CD4-positive, alpha-beta T cell treated with Interleukin-17A for 4 hours (primary cell): ENCODE measurements at regions not wholly inside any gene's neighbourhood (a gene's known extent, or its start where the extent isn't known, plus 50 kb on each side); places are given as distances from the start of the nearest gene placed in this dataset.

ENCODE experiments used
- DNase-seq: peaks from one replicate; pipeline ENCODE4 v3.0.0-alpha.2; 2020; ENCODE audit warnings: mixed read lengths

DNA sequence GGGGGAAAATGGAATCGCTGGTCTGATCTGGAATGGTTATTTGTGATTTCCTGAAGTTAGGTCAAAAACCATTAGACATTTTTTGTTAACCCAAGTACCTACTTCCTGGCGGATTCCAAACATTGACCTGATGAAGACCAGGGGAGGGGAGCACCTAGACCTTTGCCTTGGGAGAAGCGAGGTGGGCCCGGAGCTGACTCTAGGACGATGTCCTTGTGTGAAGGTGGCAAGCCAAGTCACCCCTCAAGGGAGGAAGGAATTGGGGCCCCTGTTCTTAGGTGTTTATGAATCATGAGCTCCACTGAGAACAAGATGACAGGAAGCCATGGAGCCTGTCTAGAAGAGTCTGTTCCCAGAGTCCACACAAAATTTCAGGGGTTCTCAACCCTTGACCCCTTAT lies 204.9 kb upstream of the FOXF1 start:
- no peak for DNase-seq

DNA sequence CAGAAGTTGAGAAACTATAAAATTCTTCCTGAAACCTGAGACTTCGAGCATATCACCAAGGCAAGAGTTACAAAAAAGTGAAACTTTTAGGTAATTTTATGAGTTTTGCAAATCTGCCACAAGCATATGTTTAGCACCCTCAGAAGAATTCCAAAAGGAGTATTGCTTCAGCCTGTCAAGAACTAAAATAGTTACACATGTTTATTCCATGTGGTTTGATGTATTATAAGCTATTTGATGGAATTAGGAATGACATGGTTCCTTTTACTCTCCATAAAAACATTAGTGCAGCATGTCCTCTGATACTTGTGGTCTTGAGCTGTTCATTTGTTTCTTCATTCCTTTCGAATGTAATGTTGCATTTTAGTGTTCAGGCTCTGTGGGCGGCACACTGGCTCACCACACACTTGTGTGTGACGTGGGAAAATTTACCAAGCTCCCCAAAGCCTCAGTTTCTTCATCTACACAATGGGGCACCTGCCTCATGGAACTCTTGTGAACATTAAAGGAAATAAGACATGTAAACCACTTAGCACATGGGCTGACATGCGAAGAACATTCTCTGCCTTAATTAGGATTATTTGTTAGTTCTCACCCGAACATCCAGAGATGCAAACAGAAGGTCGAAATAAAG lies 204.2 kb upstream of the FOXF1 start:
- DNase-seq = no peak

DNA sequence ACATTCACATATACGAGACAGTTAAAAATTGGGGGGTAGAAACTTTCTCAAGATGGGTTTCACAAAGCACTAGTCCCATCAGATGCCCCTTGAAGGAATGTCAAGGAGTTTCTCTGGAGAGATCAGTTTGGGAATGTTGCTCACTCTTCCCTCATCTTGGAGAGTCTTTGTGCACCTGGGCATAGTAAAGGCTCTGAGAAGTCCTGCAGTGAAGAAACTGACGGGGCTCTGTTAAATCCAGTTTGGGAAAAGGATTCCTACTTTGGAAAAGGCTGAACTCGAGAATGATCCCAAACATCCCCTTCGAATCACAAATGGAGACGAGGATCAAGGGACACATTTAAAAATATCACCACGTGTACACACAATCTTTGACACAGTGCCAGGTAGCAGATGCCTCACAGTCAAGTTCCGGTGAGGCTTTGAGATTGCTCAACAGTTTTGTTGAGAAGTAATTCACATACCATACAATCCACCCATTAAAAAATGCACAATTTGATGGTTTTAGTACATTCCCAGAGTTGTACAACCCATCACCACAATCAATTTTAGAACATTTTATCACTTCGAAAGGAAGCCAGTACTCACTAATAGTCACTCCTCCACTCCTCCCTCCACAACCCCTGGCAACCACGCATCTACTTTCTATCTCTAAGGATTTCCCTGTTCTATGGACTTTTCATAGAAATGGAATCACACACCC lies 203.4 kb upstream of the FOXF1 start:
- DNase-seq = no peak

GRCh38 chr16:86307514-86307903 lies 202.8 kb upstream of the FOXF1 start:
- DNase-seq = no peak

DNA sequence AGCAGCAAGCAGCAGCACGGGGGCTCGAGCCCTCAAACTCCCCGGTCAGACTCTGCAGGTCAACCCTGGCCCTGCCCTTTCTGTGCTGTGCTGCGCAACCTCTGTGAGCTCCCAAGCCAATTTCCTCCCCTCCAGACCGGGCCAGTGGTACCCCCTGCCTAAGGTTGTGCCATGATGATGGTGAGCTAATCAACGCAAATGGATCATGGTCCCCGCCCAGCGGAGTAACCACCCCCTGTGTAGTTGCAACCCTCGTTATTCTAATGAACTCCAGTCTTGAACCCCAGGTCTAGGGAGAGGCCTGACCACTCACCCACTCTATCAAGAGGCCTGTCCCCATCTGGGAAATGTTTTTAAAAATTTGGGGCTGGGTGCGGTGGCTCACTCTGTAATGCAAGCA lies 201.8 kb upstream of the FOXF1 start:
- no peak for DNase-seq

- DNase-seq = no peak
These were observed 196.7 kb upstream of the FOXF1 start for GRCh38 chr16:86313631-86314030.

GRCh38 chr16:86314402-86315025 lies 195.8 kb upstream of the FOXF1 start:
- DNase-seq = no peak

DNA sequence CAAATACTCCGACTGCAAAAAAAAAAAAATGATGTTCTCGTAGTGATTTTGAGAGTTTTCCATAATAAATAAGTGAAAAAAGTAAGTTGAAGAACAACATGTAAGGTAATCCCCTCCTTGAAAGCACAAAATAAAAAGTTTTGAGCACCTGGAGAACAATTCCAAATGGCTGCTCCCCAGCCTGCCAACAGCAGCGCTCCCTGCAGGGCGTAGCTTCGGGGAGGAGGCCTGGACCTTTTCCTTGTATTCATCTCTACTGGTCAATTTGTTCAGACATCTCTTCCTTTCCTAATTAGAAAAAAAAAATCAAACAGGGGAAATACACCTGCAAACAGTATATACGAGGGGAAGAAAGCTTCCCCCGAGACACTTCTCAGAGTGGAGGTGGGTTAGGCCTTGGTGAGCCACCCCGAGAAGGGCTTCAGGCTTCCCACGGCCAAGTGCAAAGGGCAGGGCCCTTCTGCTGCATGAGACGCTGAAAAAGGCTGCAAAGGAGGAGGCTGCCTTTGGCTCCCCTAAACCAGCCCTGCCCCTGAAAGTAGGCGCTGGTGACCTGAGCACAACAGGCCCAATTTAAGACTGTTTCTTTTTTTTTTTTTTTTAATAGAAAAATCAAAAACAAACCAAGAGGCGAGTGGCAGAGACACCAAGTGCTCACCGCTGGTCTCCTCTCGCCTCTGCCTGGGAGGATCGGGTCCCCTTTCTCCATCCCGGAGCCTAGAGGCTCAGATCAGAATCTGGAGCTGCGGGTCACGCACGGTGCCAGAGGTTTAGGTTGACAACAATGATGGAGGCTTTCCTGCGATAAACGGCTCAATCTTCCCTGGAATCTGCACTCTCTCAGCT lies 193.1 kb upstream of the FOXF1 start:
- DNase-seq = no peak

DNA sequence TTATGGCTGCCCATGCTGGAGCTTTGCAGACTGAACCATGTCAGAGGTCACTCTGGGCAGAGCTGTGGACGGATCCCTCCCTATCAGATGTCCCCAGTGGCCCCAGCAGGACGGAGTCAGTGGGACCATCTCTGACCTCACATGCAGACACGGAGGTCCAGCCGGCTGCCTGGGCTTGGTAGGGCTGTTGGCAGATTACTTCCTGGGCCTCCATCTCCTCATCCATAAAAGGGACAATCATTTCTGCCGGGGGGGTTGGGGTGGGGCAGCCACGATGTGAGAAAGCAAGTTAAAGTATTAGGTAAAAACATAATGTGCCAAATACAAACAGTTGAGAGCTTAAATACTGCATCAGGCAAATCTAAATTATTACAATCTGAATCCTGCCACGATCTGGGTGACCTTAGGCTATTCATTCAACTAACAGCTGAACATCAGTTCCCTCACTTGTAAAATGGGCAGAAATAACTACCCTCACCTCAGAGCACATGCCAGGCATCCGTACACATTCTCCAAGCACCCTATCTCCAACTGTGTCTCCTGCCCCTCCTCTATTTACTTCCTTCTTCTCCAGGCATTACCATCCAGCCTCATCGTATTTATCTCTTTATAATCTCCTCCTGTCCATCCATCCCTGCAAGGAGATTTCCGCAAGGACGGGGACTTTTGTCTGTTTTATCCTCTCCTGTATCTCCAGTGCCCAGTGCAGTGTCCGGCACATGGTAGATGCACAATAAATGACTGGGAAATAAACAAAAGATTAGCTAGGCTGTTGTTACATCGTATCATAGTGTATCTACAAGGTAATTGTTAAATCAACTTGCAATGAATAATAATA lies 192.3 kb upstream of the FOXF1 start:
- DNase-seq = no peak

GRCh38 chr16:86319585-86320236 lies 190.6 kb upstream of the FOXF1 start:
- DNase-seq = no peak

GRCh38 chr16:86320237-86320595 lies 190.1 kb upstream of the FOXF1 start:
- no peak for DNase-seq

- no peak for DNase-seq
These were observed 188.8 kb upstream of the FOXF1 start for GRCh38 chr16:86321491-86321890.

DNA sequence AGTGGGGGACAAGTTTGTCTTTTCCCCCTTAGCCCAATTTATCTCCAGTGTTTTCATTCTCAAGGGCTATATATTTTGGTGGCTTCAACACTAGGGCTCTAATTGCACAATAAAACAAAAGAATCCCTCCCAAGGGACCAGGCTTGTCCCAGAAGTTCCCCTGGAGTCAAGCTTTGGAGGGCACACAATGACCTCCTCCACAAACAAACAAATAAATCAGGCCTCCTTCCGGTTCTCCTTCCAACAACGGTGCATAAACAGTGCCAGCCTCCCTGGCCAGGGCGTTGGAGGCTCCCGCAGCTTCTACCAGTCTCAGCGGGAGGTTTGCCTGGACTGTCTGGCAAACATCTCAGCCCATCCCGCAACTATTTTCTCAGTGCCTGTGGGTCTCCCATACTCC lies 188.0 kb upstream of the FOXF1 start:
- no peak for DNase-seq

DNA sequence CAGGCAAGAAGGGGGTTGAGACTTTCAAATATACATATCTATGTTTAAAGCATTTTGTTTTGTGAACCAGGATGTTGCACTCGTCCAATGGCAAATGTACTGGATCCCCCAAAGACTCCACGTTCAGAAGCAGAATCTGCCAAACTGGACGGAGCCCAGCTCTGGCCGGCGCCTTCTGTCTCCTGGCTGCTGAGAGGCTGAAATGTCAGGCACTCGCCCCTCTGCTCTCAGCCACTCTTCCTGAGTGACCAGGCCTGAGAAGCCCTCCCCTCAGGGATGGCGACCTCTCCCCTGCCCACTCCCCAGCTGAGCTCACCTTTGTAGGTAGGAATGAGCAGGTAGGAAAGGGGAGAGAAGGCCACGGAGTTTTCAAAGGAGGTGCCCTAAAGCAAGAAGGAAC lies 187.5 kb upstream of the FOXF1 start:
- DNase-seq = no peak

DNA sequence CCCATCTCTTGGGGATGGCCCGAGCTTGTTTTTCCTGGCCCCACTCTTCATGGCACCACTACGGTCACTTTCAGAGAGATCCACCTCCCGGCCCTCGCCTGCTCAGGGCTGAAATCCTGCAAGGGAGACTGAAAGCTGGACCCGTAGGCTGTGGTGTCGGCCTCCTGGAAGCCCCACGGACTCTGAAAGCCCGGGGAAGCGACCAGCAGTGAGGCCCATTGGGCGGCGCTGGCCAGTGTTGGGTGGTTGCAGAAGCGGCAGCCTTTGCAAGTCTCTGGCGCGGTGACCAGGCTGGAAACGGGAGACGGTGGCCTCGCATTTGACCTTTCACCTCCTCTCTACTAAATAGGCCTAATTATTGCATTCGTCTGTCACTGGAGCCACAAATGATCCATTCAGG lies 186.0 kb upstream of the FOXF1 start:
- DNase-seq = no peak

- no peak for DNase-seq
These were observed 185.0 kb upstream of the FOXF1 start for GRCh38 chr16:86325360-86325759.

GRCh38 chr16:86325895-86326294 lies 184.4 kb upstream of the FOXF1 start:
- no peak for DNase-seq

DNA sequence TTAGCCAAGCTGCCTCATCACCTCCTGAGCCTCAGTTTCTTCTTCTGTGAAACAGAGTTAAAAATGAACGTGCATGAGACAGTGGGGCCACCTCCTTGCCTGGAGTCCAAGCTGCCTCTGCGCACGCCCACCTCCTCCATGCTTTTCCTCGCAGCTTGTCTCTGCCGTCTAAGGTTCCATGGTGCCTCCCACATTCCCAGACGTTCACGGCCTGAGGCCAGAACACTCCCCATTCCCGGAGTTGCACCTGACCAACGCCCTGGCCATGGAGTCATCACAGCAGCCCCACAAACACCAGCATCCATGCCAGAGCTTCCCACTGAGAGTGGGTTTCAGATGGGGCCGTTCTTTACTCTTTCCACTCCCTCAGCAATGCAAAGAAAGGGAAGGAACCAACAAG lies 183.0 kb upstream of the FOXF1 start:
- DNase-seq = no peak

- no peak for DNase-seq
These were observed 179.4 kb upstream of the FOXF1 start for GRCh38 chr16:86330906-86331305.

- no peak for DNase-seq
These were observed 176.2 kb upstream of the FOXF1 start for GRCh38 chr16:86334079-86334635.

GRCh38 chr16:86335266-86336172 lies 174.8 kb upstream of the FOXF1 start:
- DNase-seq = no peak
